ENCODE measurements at regions not wholly inside any gene's neighbourhood (a gene's known extent, or its start where the extent isn't known, plus 50 kb on each side); places are given as distances from the start of the nearest gene placed in this dataset.

DNA sequence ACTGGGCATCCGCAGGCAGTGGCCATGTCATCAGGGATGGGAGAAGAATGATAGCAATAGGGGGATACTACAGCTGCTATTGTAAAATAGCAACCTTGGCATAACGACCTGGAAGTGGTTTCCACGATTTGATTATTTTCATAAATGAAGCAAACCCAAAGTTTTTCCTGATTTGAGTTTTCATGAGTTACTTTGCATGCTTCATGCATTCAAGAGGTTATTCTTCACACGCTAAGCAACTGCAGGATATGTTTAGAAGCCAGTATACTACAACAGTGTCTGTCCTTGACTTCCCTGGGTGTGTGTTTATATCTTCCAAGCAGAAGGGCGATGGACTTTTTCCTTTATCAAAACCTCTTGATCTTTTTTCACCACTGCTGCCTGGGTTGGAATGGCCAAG lies 281.1 kb upstream of the DUSP10 start:
- Mint-ChIP-seq H3K9me3 (no peaks in the 10 kb centered on the region), H3K27me3 (ENCODE audit: low read depth) (peaks cover 3% of the 10 kb centered on the region), H3K36me3 (ENCODE audit: low read depth) (no peaks in the 10 kb centered on the region), H3K4me1 (ENCODE audit: low read depth) (no peaks in the 10 kb centered on the region), H3K4me3 (no peak overlapping the region), H3K27ac (no peak overlapping the region)
- no peak for DNase-seq (ENCODE audit: low spot score)

GRCh38 chr1:222021129-222021528 lies 279.2 kb upstream of the DUSP10 start:
- peaks cover 3% of the 10 kb centered on the region for H3K27me3 Mint-ChIP-seq (ENCODE audit: low read depth)
- no peak for DNase-seq (ENCODE audit: low spot score)
- H3K4me1 Mint-ChIP-seq (ENCODE audit: low read depth), result no peaks in the 10 kb centered on the region
- H3K27ac Mint-ChIP-seq, result no peak overlapping the region
- H3K9me3 Mint-ChIP-seq, result no peaks in the 10 kb centered on the region
- no peak overlapping the region for H3K4me3 Mint-ChIP-seq
- no peaks in the 10 kb centered on the region for H3K36me3 Mint-ChIP-seq (ENCODE audit: low read depth)

GRCh38 chr1:222020553-222020952 lies 278.7 kb upstream of the DUSP10 start:
- no peaks in the 10 kb centered on the region for H3K4me1 Mint-ChIP-seq (ENCODE audit: low read depth)
- peaks cover 3% of the 10 kb centered on the region for H3K27me3 Mint-ChIP-seq (ENCODE audit: low read depth)
- H3K9me3 Mint-ChIP-seq, result no peaks in the 10 kb centered on the region
- no peaks in the 10 kb centered on the region for H3K36me3 Mint-ChIP-seq (ENCODE audit: low read depth)
- DNase-seq (ENCODE audit: low spot score), result no peak
- H3K4me3 Mint-ChIP-seq, result no peak overlapping the region
- no peak overlapping the region for H3K27ac Mint-ChIP-seq

- no peaks in the 10 kb centered on the region for H3K4me1 Mint-ChIP-seq (ENCODE audit: low read depth)
- no peaks in the 10 kb centered on the region for H3K36me3 Mint-ChIP-seq (ENCODE audit: low read depth)
- H3K9me3 Mint-ChIP-seq, result no peaks in the 10 kb centered on the region
- no peak overlapping the region for H3K4me3 Mint-ChIP-seq
- no peak overlapping the region for H3K27ac Mint-ChIP-seq
- peaks cover 6% of the 10 kb centered on the region for H3K27me3 Mint-ChIP-seq (ENCODE audit: low read depth)
- DNase-seq (ENCODE audit: low spot score), result no peak
Observed at GRCh38 chr1:222019029-222019428, 277.1 kb upstream of the DUSP10 start.

DNA sequence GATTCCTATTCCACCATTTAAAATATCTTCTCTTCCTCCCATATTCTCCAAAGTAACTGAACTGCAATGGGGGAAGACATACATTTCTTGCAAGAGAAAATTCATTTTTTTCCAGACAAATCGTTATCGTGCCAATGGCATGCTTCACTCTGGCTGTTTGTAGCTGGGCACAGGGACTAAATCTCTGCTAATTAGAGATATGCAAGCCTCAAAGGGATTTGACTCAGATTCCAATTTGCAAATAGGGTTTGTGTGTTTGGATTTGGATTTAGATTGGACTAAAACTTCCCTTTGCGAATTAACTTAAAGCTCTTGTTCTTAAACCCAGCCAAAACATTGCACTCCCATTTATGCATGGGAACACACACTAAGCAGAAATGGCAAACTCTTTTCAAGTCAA lies 276.2 kb upstream of the DUSP10 start:
- Mint-ChIP-seq H3K27ac (no peak overlapping the region), H3K36me3 (ENCODE audit: low read depth) (no peaks in the 10 kb centered on the region), H3K27me3 (ENCODE audit: low read depth) (peaks cover 9% of the 10 kb centered on the region), H3K9me3 (no peaks in the 10 kb centered on the region), H3K4me1 (ENCODE audit: low read depth) (no peaks in the 10 kb centered on the region), H3K4me3 (no peak overlapping the region)
- no peak for DNase-seq (ENCODE audit: low spot score)

DNA sequence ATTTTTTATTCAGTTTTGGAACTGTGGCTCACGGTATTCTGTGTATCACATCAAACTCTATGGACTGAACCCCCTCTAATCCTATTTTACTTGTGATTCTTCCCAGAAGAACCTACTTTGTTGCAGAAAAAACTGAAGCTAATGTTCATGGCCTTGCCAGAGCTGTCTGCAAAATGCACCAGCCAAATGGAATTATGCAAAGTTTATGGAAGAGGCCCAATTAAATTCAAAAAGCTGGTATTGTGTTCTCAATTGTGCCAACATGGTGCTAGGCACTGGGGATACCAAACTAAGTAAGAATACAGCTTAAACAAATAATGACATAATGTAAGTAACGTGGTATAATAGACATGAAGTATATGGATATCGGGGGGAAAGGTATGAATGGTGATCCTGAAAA lies 273.8 kb upstream of the DUSP10 start:
- no peak for DNase-seq (ENCODE audit: low spot score)

DNA sequence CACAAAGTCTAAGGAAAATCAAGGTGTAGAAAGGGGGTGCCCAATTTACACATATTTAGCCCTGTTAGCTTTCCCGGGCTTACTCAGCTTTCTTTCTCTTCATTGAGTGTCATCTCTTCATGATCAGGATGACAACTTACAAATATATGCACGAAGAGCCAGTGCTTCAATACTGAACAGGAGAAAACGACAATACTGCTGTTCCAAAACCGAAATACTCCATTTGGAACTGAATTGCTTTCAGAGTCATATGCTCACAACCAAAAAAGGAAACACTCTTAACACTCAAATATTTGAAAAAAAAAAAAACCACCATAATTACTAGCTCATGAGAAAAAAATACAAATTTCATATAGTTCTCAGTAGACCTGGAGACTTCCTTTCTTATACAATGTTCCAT lies 272.1 kb upstream of the DUSP10 start:
- H3K27ac Mint-ChIP-seq, result no peak overlapping the region
- no peaks in the 10 kb centered on the region for H3K9me3 Mint-ChIP-seq
- no peak overlapping the region for H3K4me3 Mint-ChIP-seq
- peaks cover 10% of the 10 kb centered on the region for H3K27me3 Mint-ChIP-seq (ENCODE audit: low read depth)
- no peaks in the 10 kb centered on the region for H3K36me3 Mint-ChIP-seq (ENCODE audit: low read depth)
- H3K4me1 Mint-ChIP-seq (ENCODE audit: low read depth), result no peaks in the 10 kb centered on the region
- no peak for DNase-seq (ENCODE audit: low spot score)

More for the DNA sequence above, 273.8 kb upstream of the DUSP10 start:
- Mint-ChIP-seq H3K27ac (no peak overlapping the region), H3K36me3 (ENCODE audit: low read depth) (no peaks in the 10 kb centered on the region), H3K27me3 (ENCODE audit: low read depth) (peaks cover 10% of the 10 kb centered on the region), H3K9me3 (no peaks in the 10 kb centered on the region), H3K4me3 (no peak overlapping the region), H3K4me1 (ENCODE audit: low read depth) (no peaks in the 10 kb centered on the region)

DNA sequence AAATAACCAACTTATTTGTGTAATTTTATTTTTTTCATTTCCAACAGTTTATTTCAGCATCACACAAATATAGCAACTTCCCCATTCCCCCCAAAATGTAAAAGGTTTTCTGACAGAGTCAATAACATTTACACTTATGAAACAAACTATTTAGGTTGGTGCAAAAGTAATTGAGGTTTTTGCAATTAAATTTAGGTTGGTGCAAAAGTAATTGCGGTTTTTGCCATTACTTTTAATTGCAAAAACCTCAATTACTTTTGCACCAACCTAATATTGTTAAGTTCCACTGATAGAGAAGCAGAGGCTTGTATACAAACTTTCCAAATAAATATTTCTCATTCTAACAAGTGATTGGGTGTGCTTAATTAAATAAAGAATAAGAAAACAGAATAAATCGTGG lies 270.9 kb upstream of the DUSP10 start:
- Mint-ChIP-seq H3K27ac (no peak overlapping the region), H3K9me3 (no peaks in the 10 kb centered on the region), H3K36me3 (ENCODE audit: low read depth) (no peaks in the 10 kb centered on the region), H3K4me1 (ENCODE audit: low read depth) (no peaks in the 10 kb centered on the region), H3K4me3 (no peak overlapping the region), H3K27me3 (ENCODE audit: low read depth) (peaks cover 10% of the 10 kb centered on the region)
- DNase-seq (ENCODE audit: low spot score), result no peak

DNA sequence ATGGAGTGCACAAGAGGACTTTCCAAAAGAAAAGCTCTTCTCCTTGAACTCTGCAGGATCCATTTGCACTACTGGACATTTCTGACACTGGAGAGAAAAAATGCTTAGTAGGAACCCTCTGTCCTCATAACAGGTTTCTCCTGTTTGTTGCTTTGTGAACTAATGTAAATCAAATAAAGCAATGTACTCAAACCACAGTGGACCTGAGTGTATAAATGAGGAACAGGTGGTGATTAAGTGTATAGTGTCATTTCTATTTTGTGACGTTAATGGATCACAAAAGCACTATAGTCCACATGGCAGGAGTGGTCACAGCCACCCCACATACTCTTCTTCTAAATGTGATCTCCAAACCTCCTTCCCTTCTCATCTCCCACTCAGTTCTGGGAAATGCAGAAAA lies 268.4 kb upstream of the DUSP10 start:
- Mint-ChIP-seq H3K27me3 (ENCODE audit: low read depth) (peaks cover 10% of the 10 kb centered on the region), H3K36me3 (ENCODE audit: low read depth) (no peaks in the 10 kb centered on the region)

GRCh38 chr1:222009105-222009730 lies 267.3 kb upstream of the DUSP10 start:
- no peak overlapping the region for H3K4me3 Mint-ChIP-seq
- H3K27me3 Mint-ChIP-seq (ENCODE audit: low read depth), result peaks cover 10% of the 10 kb centered on the region
- H3K9me3 Mint-ChIP-seq, result no peaks in the 10 kb centered on the region
- no peaks in the 10 kb centered on the region for H3K4me1 Mint-ChIP-seq (ENCODE audit: low read depth)
- no peaks in the 10 kb centered on the region for H3K36me3 Mint-ChIP-seq (ENCODE audit: low read depth)
- DNase-seq (ENCODE audit: low spot score), result no peak
- no peak overlapping the region for H3K27ac Mint-ChIP-seq

More for the DNA sequence above, 268.4 kb upstream of the DUSP10 start:
- DNase-seq (ENCODE audit: low spot score), result no peak
- Mint-ChIP-seq H3K9me3 (no peaks in the 10 kb centered on the region), H3K4me3 (no peak overlapping the region), H3K4me1 (ENCODE audit: low read depth) (no peaks in the 10 kb centered on the region), H3K27ac (no peak overlapping the region)

- no peaks in the 10 kb centered on the region for H3K4me1 Mint-ChIP-seq (ENCODE audit: low read depth)
- H3K27ac Mint-ChIP-seq, result no peak overlapping the region
- no peaks in the 10 kb centered on the region for H3K36me3 Mint-ChIP-seq (ENCODE audit: low read depth)
- DNase-seq (ENCODE audit: low spot score), result no peak
- H3K4me3 Mint-ChIP-seq, result no peak overlapping the region
- H3K27me3 Mint-ChIP-seq (ENCODE audit: low read depth), result peaks cover 6% of the 10 kb centered on the region
- no peaks in the 10 kb centered on the region for H3K9me3 Mint-ChIP-seq
Observed at GRCh38 chr1:222006715-222007114, 264.8 kb upstream of the DUSP10 start.

- Mint-ChIP-seq H3K27me3 (ENCODE audit: low read depth) (peaks cover 6% of the 10 kb centered on the region), H3K4me3 (no peak overlapping the region), H3K4me1 (ENCODE audit: low read depth) (no peaks in the 10 kb centered on the region), H3K27ac (no peak overlapping the region), H3K9me3 (no peaks in the 10 kb centered on the region), H3K36me3 (ENCODE audit: low read depth) (no peaks in the 10 kb centered on the region)
- DNase-seq (ENCODE audit: low spot score), result no peak
Observed at GRCh38 chr1:222004784-222005183, 262.9 kb upstream of the DUSP10 start.

GRCh38 chr1:222004034-222004433 lies 262.1 kb upstream of the DUSP10 start:
- Mint-ChIP-seq H3K4me3 (no peak overlapping the region), H3K4me1 (ENCODE audit: low read depth) (no peaks in the 10 kb centered on the region), H3K27ac (no peak overlapping the region), H3K36me3 (ENCODE audit: low read depth) (no peaks in the 10 kb centered on the region), H3K27me3 (ENCODE audit: low read depth) (peaks cover 6% of the 10 kb centered on the region), H3K9me3 (no peaks in the 10 kb centered on the region)
- no peak for DNase-seq (ENCODE audit: low spot score)

DNA sequence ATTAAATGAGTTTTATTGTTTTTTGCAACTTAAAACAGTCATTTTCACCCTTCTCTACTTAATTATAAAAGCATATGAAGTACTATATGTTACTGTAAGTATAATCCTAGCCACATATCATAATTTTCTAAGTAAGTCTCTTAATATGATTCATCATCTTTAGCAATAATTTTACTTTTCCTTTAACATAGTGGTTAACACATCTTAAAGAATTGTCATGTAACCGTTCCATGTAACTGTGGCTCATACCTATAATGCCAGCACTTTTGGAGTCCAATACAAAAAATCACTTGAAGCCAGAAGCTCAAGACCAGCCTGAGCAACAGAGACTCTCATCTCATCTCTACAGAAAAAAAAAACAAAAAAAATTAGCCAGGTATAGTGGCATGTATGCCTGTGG lies 260.6 kb upstream of the DUSP10 start:
- Mint-ChIP-seq H3K36me3 (ENCODE audit: low read depth) (no peaks in the 10 kb centered on the region), H3K27me3 (ENCODE audit: low read depth) (peaks cover 6% of the 10 kb centered on the region), H3K27ac (no peak overlapping the region), H3K4me3 (no peak overlapping the region), H3K9me3 (no peaks in the 10 kb centered on the region), H3K4me1 (ENCODE audit: low read depth) (no peaks in the 10 kb centered on the region)
- no peak for DNase-seq (ENCODE audit: low spot score)

DNA sequence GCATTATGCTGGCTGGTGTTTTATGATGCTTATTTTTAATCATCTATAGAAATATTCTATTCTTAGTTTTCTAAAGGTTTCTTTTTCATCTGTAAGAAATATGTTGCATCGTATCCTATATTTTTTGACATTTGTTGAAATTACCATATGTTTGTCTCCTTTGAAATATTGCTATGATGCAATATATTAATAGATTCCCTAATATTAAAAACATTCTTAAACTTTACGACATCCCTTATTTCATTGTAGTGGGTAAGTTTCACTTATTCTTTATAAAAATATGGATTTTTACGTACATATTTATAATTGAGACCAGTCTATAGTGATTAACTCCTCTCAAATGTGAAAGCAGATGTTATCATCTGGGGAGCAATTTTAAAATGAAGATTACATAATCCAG lies 258.2 kb upstream of the DUSP10 start:
- no peak for DNase-seq (ENCODE audit: low spot score)
- H3K27ac Mint-ChIP-seq, result no peak overlapping the region
- no peaks in the 10 kb centered on the region for H3K36me3 Mint-ChIP-seq (ENCODE audit: low read depth)
- H3K4me3 Mint-ChIP-seq, result no peak overlapping the region
- H3K4me1 Mint-ChIP-seq (ENCODE audit: low read depth), result no peaks in the 10 kb centered on the region
- H3K9me3 Mint-ChIP-seq, result no peaks in the 10 kb centered on the region
- H3K27me3 Mint-ChIP-seq (ENCODE audit: low read depth), result peaks cover 5% of the 10 kb centered on the region

Data from T-helper 2 cell treated with Interferon-gamma antibody and Interleukin-4, amounts not matched to agents 5 μg/mL and 100 μg/mL, for 36 hours (primary cell).